Skin epidermis (tissue), 12 donors: ENCODE measurements at regions not wholly inside any gene's neighbourhood (a gene's known extent, or its start where the extent isn't known, plus 50 kb on each side); places are given as distances from the start of the nearest gene placed in this dataset.

Experiments used
- H3K27ac ChIP-seq, 21 experiments: fragments of 200-600 bp; sonication (generic) in 11 of 21; one replicate each; pipeline ENCODE4 v1.5.0; 2020; ENCODE audit warnings: mild to moderate bottlenecking in 3 of 21, inconsistent platforms in 2 of 21, moderate library complexity in 2 of 21
- H3K4me3 ChIP-seq, 7 experiments: fragments of 200-600 bp; sonication (generic) in 2 of 7; one replicate each; pipeline ENCODE4 v1.5.0; 2020; ENCODE audit warnings: inconsistent platforms in 2 of 7, mild to moderate bottlenecking in 2 of 7, moderate library complexity in 1 of 7

DNA sequence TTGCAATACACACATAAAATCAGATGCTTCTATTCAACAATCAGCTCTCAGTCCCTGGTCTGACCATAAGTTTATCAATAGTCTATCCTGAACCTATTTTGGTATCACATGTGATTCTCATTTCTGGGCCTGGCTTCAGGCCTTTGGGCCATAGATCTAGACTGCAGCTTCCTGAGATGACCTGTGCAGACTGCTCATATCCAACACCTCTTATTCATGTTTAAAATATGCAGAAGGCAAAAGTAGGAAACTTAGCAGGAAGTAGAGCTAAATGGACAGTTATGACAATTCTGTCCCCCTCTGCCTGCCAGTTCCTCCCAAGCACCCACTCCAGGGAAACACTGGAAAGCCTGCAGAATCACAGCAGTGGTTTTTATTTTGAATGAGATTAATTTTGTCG lies 53.3 kb downstream of the C7orf25 start:
- H3K27ac ChIP-seq: no peak overlapping the region
- H3K4me3 ChIP-seq: no peak overlapping the region

DNA sequence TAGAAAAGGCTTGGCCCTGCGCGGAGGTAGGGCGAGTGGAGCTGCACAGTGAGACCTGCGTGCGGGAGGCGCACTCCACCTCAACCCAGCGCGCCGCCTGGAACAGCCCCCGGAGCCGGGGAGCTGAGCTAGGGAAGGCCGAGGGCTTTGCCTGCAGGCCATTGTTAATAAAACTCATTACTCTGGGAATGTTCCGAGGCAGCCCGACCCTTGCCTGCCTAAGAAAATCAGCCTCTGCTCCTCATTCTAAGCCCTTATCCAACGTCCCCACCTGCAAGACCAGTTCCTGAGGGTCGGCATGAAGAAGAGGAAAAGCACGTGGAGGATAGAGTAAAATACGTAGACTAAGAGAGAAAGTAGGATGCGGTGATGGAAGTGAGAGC lies 55.3 kb downstream of the C7orf25 start:
- Histone ChIP-seq H3K27ac (no peak overlapping the region), H3K4me3 (peak overlapping the region; percentile 14 to 45 (median 25))

DNA sequence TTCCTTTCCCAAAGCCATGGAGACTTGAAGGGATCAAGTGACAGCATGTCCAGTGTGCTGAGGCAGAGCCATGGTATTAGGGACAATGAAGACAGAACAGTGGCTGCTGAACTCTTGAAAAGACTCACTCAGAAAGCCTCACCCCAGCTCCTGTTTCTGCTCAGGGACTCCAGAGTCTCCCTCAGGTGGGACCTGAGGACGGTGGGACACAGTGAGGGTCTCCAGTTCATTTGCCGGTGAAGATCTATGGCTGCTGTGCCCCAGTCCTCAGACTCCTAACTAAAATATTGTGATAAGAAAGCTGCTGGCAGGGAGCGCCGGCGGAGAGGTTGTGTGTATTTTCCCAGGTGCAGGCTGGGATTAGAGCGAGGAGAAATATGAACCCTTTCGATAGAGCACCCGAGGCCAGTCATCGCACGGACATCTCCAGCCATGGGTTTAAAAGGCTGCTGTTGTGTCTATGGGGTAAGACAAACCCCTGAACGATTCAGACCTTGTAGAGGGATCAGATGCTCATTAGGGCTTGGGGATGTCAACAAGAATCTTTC lies 57.2 kb downstream of the C7orf25 start:
- no peak overlapping the region for H3K27ac ChIP-seq
- no peak overlapping the region for H3K4me3 ChIP-seq

DNA sequence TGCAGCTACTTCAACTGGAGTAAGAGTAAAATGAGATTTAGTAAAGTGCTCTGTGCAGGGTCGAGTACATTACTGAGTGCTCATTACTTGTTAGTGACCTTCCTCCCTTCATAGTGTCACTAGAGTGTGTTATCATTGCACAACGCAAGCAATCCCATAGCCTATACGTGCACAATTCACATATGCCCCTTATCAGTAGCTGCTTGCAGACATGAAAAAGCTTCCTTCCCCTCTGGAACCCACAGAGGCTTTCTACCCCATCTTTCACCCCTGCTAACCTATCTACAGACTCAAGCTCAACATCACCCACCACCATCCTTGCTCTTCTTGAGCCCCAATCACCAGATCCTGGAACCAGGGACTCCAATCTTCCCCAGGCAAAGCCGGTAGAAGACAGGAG lies 59.3 kb downstream of the C7orf25 start:
- Histone ChIP-seq H3K4me3 (no peak overlapping the region), H3K27ac (no peak overlapping the region)

DNA sequence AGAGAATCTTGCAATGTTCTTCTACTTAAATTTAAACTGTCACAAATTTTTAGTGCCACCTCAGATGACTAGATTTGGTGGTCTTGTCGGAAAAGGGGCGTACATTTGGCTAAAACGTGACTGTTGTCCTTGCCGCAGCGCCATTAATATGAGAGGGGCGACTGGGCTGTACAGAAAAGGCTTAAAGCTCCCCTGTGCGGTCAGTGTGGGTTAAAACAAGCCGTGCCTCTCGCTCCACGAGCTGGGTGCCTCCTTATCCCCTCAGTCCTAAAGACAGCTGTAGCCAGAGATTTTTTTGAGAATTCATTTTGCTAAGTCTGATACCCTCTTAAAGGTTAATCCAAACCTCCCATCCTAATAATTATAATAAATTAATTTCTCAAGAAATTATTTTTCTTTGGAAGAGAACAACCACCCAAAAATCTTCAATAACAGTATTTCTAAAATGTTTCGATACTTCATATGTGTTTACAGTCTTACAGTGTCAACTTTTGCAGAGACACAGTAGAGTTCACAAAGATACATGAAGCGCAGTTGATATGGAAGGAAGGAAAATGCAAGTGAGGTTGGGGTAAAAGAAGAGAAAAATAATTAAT lies 68.6 kb downstream of the C7orf25 start:
- no peak overlapping the region for H3K27ac ChIP-seq
- H3K4me3 ChIP-seq: no peak overlapping the region

DNA sequence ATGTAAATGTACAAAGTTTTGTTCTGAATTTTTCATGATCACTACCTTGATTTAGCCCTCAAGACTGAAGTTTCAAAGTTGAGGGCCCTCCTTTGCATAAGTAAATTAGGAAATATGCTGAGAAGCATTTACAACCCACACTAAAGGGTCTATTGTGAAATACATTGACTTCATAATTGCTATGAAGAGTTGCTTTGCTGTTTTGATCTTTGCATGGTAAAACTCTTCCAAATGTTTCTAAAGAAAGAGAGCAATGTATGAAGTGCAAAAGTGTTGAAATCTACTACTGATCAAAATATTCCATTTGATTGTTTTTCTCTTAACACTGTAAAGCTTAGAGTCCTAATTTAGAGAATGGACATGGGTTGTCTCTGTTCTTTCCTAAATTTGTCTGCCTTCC lies 77.2 kb downstream of the C7orf25 start:
- no peak overlapping the region for H3K27ac ChIP-seq

DNA sequence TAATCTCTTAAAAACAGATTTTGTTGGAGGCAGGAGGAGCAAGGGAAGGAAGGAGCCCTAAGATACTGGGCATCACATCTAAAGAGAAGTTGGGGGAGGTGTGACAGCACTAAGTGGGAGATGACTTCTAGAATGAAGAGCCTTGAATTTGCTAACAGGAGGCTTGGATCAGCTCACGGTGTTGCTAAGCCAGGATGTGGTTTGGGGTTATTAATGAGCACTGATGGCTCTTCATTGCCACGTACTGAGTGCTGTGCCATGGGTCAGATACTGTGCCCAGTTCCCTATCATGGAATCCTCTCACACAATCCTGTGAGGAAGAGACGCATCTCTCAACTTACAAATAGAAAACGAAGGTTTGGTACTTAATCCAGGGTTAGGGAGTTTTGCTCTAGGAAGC lies 78.5 kb downstream of the C7orf25 start:
- no peak overlapping the region for H3K4me3 ChIP-seq
- no peak overlapping the region for H3K27ac ChIP-seq

More for the DNA sequence above, 77.2 kb downstream of the C7orf25 start:
- H3K4me3 ChIP-seq: no peak overlapping the region

DNA sequence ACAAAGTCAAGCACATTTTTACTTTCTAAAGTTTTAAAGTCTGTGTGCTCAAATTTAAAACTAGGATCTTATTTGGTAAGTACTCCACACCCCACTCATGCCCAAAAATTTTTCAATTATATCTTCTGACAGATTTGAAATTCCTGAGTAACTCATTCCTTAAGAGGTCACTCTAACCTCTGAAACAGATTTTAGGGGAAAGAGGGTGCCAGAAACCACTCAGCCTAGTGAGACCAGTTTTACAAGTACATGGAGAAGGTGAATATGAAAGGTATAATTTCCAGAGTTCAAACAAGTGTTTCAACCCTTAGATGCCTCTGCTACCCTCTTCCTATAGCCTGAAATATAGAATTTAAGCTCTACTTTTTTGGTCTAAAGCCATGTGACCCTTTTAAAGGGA lies 79.2 kb downstream of the C7orf25 start:
- no peak overlapping the region for H3K4me3 ChIP-seq
- no peak overlapping the region for H3K27ac ChIP-seq

DNA sequence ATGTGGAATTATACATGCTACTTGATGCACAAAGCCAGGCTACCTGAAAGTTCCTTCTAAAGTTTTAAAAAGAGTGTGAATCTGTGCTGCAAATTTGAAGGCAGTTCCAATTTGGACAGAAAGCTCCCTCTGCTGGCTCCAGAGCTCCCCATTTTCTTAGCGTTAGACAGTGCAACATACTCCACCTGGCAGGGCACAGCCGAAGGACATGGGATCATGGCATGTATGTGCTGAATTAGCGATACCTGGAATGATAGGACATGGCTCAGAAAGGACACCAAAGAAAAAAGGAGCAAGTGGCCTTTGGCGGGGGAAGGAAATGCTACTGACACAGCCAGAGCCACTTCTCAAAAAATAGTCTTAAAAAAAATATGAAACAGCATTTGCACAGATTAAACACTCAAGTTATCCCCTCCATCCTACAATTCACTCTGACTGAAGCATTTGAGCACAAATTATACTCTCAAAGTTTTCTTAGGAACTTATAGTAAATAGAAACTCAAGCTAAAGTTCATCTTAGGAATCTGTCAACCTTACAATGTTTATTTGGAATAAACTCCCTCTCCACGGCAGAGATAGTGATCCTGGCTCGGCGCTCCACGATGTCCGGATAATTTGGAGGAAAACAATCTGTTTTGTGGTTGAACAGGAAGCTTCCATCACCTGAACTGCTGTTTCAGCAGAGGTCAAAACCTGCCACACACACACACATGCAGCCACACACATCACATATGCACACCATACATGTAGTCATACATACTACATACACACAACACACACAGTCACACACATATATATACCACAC lies 80.0 kb downstream of the C7orf25 start:
- Histone ChIP-seq H3K4me3 (no peak overlapping the region), H3K27ac (no peak overlapping the region)

DNA sequence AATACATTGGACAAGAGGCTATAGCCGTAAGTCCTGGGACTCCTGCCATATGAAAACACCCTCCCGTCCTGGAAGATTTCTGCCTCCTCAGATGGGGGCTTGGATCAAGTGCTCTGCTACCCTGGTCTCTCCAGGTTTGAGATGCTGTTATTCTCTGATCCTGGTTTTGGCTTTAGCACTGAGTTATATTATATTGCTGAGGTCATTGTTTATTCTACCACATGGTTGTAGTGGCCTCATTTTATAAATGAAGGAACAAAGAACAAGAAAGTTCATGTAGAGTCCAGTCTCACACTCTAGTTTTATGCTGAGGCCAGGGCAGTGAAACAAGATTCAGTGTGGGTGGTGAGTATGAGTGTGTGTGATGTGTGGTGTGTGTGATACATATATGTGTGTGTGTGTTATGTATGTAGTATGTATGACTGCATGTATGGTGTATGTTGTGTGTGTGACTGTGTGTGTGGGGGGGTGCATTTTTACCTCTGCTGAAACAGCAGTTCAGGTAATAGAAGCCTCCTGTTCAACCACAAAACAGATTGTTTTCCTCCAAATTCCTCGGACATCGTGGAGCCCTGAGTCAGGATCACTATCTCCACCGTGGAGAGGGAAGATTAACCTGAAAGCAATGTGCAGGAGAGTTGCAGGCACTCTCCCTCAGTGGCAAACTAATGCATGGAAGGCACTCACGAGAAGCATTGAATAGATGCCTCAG lies 80.7 kb downstream of the C7orf25 start:
- Histone ChIP-seq H3K4me3 (no peak overlapping the region), H3K27ac (no peak overlapping the region)

DNA sequence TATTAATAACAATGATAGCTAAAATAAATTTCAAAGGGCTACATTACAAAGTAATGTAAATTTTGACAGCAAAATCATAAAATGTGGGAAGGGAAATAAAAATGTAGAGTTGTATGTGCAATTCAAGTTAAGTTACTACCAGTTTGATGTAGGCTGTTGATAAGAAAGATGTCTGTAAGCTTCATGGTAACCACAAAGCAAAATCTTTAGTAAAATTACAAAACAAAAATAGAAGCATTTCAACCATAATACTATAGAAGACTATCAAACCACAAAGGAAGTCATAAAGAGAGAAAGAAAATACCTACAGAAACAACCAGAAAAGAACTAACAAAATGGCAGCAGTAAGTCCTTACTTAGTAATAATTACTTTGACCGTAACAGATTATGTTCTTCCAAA lies 99.1 kb downstream of the C7orf25 start:
- no peak overlapping the region for H3K27ac ChIP-seq
- H3K4me3 ChIP-seq: no peak overlapping the region

DNA sequence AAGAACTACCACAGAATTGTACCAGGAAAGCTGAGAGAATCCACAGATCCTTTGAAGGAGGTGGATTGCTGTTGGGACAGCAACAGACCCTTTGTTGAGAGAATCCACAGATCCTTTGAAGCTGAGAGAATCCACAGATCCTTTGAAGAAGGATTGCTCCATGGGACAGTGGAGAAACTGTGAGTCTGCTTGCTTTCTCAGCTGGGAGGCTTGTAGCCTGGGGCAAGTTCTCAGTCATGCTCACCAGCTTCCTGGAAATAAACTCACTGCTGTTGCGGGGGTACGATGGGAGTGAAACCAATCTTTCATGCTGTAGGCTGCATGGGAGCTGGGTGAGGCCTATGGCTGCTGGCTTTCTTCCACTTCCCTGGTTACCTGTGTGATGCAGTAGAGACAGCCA lies 106.3 kb downstream of the C7orf25 start:
- no peak overlapping the region for H3K4me3 ChIP-seq

DNA sequence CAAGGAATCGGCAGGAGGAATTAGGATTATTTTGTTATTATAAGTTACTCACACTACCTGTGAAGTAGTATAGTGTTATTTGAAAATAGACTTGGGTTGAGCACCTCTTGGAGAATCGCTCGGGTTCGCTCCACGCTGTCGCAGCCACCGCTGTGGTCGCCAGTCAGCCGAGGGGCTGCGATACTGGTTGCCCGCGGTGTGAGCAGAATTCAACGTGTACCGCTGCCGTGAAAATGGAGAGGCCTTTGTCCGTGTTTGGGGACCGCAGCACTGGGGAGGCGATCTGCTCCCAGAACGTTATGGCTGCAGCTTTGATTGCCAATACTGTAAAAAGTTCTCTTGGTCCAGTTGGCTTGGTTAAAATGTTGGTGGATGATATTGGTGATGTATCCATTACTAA lies 117.2 kb downstream of the C7orf25 start:
- Histone ChIP-seq H3K27ac (no peak overlapping the region), H3K4me3 (no peak overlapping the region)

More for the DNA sequence above, 106.3 kb downstream of the C7orf25 start:
- H3K27ac ChIP-seq: no peak overlapping the region

DNA sequence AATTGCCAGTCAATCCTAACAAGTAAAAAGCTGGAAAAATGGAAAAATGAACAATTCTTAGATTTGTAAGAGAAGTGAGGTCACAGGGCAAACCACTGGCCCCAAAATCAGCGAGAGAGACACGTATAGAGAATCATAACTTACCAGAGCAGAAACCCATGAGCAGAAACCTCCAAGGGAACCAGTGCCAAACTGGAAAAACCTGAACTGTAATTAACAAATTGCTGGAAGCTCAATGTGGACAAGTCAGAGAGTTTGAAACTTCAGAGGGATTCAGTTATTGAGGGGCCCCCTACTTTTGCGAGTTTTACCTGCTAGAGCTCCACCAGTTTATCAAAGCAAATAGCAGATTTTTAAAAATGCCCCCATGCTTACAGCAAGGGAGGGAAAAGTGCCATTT lies 119.0 kb downstream of the C7orf25 start:
- Histone ChIP-seq H3K27ac (peak overlapping the region in 3 of 21 experiments; percentile 19 to 55 (median 33)), H3K4me3 (no peak overlapping the region)

DNA sequence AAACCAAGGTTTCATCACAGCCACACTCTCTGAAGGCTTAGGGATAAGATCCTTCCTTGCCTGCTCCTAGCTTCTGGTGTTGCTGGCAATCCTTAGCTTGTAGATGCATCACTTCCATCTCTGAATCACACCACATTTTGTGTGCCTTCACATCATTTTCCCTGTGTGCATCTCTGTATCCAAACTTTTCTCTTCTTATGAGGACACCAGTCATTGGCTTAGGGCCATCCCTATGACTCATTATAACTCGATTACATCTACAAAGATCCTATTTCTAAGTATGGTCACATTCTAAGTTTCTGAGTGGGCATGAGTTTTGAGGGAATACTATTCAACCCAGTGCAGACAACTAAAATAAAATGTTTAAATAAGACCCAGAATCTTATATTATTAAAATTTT lies 121.7 kb downstream of the C7orf25 start:
- Histone ChIP-seq H3K4me3 (no peak overlapping the region), H3K27ac (no peak overlapping the region)

DNA sequence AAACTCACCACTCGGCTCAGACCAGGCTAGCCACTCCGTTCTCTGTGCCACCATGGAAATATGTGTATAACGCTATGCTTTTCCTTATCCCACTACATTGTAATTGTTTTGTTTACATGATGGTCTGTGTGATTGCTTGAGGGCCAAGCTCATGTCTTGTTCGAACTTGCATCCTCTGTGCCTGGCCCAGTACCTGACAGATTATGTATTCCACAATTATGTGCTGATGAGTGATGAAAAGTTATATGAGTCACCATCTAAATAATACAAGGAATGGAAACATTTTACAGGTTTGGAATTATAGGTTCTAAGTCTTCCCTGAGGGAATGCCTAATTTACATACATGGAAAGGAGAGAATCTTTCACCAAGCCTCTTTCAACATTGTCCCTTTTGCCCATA lies 137.4 kb downstream of the C7orf25 start:
- no peak overlapping the region for H3K4me3 ChIP-seq
- no peak overlapping the region for H3K27ac ChIP-seq

DNA sequence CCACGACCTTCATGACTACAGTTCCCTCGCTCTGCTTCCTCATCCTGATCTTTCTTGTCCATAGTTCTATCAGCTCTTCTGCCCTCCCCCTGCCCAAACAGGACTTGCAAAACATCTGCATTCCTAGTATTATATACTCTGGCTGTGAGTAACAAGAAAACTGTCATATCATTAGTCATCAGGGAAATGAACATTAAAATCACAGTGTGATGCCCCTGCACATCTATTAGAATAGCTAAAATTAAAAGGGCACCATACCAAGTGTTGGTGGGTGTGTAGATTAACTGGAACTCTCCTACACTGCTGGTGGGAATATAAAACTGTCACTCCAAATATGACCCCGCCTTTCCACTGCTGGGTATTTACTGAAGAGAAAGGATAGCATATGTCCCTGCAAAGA lies 141.8 kb downstream of the C7orf25 start:
- Histone ChIP-seq H3K4me3 (no peak overlapping the region), H3K27ac (no peak overlapping the region)

DNA sequence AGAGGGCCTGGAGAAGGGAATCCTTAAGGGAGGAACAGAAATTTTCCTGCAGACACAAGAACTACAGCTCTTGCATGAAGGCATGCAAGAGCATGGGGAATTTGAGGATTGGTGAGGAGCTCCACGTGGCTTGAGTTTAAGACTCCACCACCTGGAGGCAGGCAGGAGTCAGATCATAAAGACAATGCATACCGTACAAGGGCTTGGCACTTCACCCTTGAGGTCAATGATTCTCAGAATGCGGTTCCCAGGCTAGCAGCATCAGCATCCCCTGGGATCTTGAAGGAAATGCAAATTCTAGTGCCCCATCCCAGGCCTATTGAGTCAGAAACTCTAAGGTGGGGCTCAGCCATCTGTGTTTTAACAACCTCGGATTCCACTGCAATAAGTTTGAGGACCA lies 143.8 kb downstream of the C7orf25 start:
- H3K4me3 ChIP-seq: no peak overlapping the region
- no peak overlapping the region for H3K27ac ChIP-seq

DNA sequence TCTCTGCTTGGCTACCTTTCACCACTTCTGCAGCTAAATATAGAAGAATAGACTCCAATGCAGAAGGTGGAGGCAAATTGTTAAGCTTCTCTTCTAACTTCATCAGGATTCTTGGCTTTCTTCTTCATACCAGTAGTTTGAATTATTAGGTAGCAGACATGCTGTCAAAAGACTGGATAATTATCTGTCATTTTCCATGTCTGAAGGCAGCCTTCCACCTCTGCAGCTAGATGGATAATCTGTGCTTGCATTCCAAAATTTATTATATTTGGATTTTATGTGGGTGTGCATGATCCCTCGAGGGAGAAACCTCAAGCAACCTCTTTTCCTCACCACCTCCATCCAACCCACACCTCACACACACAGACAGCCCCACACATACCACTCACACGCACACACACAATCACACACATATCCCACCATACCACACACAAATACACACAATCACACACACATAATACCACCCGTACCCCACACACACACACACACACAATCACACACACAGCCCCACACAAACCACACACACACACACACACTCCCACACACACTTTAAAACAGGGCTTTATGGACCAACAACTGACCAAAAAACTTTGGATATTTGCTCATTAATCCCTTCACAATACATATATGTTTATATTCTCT lies 145.0 kb downstream of the C7orf25 start:
- H3K4me3 ChIP-seq: no peak overlapping the region
- no peak overlapping the region for H3K27ac ChIP-seq

DNA sequence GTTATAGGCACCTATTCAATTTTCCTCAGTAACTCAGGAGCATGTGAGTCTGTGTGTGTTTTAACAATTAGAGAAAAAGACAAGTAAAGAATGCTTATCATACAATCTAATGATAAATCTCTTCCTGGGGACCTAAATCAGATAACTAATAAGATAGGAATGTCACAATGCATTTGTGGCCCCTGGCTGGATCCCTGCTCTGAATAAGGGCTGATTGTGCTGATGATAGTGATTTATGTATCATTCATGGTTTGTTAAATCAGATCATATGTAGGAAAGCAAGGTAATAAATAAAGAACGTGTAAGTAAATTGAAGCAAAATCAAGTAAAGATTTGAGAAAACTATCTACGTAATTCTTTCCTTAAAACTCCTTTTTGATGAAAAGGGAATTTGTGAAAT lies 145.9 kb downstream of the C7orf25 start:
- Histone ChIP-seq H3K27ac (no peak overlapping the region), H3K4me3 (no peak overlapping the region)
